Brain microvascular endothelial cell (primary cell): ENCODE measurements at regions not wholly inside any gene's neighbourhood (a gene's known extent, or its start where the extent isn't known, plus 50 kb on each side); places are given as distances from the start of the nearest gene placed in this dataset.

ENCODE experiments used
- DNase-seq: peaks from one replicate; pipeline ENCODE4 v3.0.0-alpha.2; 2020
- H3K27ac ChIP-seq: fragments of 250-450 bp; sonication (Bioruptor Pico); 2 replicates; pipeline ENCODE4 v1.5.1; 2020; ENCODE audit warnings: mild to moderate bottlenecking, moderate library complexity
- H3K27me3 ChIP-seq: fragments of 250-450 bp; sonication (Bioruptor Pico); replicated peaks from 2 replicates; pipeline ENCODE4 v1.5.1; 2020; ENCODE audit warnings: mild to moderate bottlenecking
- H3K36me3 ChIP-seq: fragments of 250-450 bp; sonication (Bioruptor Pico); replicated peaks from 2 replicates; pipeline ENCODE4 v1.5.1; 2020; ENCODE audit warnings: mild to moderate bottlenecking
- H3K4me3 ChIP-seq: 2 replicates; pipeline ENCODE4 v1.5.1; 2011; ENCODE audit warnings: low read depth, mild to moderate bottlenecking, control low read depth, low read length, moderate library complexity
- CTCF ChIP-seq: IDR thresholded peaks from 2 replicates; pipeline ENCODE4 v1.5.1; 2011; ENCODE audit warnings: low read depth, mild to moderate bottlenecking, moderate library complexity, low read length, control low read depth, inconsistent platforms; ENCODE audit errors: missing control alignments
- in situ Hi-C: cut with HindIII; loops from 2 replicates; pipeline ENCODE4 v1.10.0; 2017; ENCODE audit warnings: low sequenced_read_pairs, low pct_ligation_motif_present

GRCh38 chrX:39324233-39324930 lies 523.1 kb downstream of the MID1IP1 start:
- H3K4me3 ChIP-seq: no peak overlapping the region
- no peak overlapping the region for H3K27ac ChIP-seq
- in situ Hi-C loops: no loop called here
- TF ChIP-seq CTCF: no peak
- no peak for DNase-seq
- H3K36me3 ChIP-seq: no peaks in the 10 kb centered on the region
- H3K27me3 ChIP-seq: no peaks in the 10 kb centered on the region

GRCh38 chrX:39327255-39327654 lies 526.0 kb downstream of the MID1IP1 start:
- no peak for DNase-seq

GRCh38 chrX:39327705-39328104 lies 526.4 kb downstream of the MID1IP1 start:
- in situ Hi-C loops: no loop called here
- Histone ChIP-seq H3K36me3 (no peaks in the 10 kb centered on the region), H3K27ac (no peak overlapping the region), H3K27me3 (no peaks in the 10 kb centered on the region), H3K4me3 (no peak overlapping the region)
- TF ChIP-seq CTCF: no peak
- DNase-seq: no peak

More at GRCh38 chrX:39327255-39327654, 526.0 kb downstream of the MID1IP1 start:
- in situ Hi-C loops: no loop called here
- TF ChIP-seq CTCF: no peak
- Histone ChIP-seq H3K4me3 (no peak overlapping the region), H3K36me3 (no peaks in the 10 kb centered on the region), H3K27me3 (no peaks in the 10 kb centered on the region), H3K27ac (no peak overlapping the region)

DNA sequence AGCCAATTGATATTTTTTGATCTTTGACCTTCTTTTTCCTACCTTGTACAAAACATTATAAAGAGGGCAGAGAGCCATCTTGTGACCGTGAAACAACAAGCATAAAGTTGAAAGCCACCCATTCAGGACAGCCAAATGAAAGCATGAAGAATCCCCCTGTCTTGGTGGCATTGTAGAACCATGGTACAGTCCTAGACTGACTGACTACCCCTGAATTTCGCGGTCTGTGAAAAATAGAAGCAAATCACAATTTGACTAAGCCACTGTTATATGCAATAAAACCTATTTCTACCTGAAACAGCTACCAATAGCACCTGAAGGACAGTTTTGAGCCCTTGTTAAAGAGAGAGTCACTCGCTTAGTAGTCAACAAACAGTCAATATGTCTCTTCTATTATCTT lies 527.4 kb downstream of the MID1IP1 start:
- H3K36me3 ChIP-seq: no peaks in the 10 kb centered on the region
- in situ Hi-C loops: no loop called here
- no peaks in the 10 kb centered on the region for H3K27me3 ChIP-seq
- H3K27ac ChIP-seq: no peak overlapping the region
- no peak overlapping the region for H3K4me3 ChIP-seq
- no peak for DNase-seq
- TF ChIP-seq CTCF: no peak

DNA sequence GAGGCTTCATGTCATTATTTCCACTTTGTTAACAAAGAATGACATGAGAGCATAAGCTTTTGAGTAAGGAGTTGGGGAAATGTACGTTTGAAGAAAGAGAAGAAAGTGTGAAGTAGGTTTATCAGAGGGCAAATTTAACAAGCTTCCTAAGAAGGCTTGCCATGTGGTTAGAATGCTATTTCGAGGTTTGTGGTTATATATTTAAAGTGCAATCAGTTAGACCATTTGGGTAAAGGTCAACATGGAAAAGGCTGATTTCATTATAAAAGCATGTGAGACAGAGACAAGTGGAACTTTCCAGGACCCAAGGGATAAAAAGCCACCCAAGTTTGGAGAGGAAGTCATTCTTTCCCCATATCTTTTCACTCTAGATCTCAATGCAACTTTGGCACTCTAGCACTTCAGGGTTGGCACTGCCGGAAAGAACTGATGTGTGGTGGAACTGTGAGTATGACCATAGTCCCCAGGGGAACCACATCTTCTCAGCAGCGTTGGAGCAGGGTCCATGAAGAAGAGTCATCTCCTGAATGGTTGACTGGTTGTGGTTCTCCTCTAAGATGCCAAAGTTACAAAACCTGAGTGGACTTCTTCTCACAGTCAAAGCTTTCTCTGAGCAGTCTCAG lies 529.9 kb downstream of the MID1IP1 start:
- no peaks in the 10 kb centered on the region for H3K36me3 ChIP-seq
- no peak overlapping the region for H3K27ac ChIP-seq
- in situ Hi-C loops: no loop called here
- DNase-seq: no peak
- H3K27me3 ChIP-seq: no peaks in the 10 kb centered on the region
- no peak for TF ChIP-seq CTCF
- H3K4me3 ChIP-seq: no peak overlapping the region

GRCh38 chrX:39333451-39333850 lies 532.2 kb downstream of the MID1IP1 start:
- no peak overlapping the region for H3K27ac ChIP-seq
- TF ChIP-seq CTCF: no peak
- no peak overlapping the region for H3K4me3 ChIP-seq
- no peaks in the 10 kb centered on the region for H3K27me3 ChIP-seq
- no peak for DNase-seq
- in situ Hi-C loops: no loop called here
- no peaks in the 10 kb centered on the region for H3K36me3 ChIP-seq
